Activated CD8-positive, alpha-beta memory T cell treated with anti-CD3 and anti-CD28 coated beads for 1 hour (primary cell): ENCODE measurements at regions not wholly inside any gene's neighbourhood (a gene's known extent, or its start where the extent isn't known, plus 50 kb on each side); places are given as distances from the start of the nearest gene placed in this dataset.

Source experiments
- DNase-seq, 2 donors: peaks; one replicate each; pipeline ENCODE4 v3.0.0-alpha.2; 2020; ENCODE audit warnings: low read depth in 1 of 2; ENCODE audit errors: extremely low read depth in 1 of 2

GRCh38 chr17:36727577-36727976 is 126.2 kb downstream of the MRM1 start:
- no peak for DNase-seq

GRCh38 chr17:36728030-36728991 is 126.9 kb downstream of the MRM1 start:
- DNase-seq: no peak

- no peak for DNase-seq
Observed at GRCh38 chr17:36730095-36730808, 128.9 kb downstream of the MRM1 start.

GRCh38 chr17:36730857-36731490 is 129.6 kb downstream of the MRM1 start:
- no peak for DNase-seq

- DNase-seq: no peak
Observed at GRCh38 chr17:36731811-36732210, 130.4 kb downstream of the MRM1 start.

GRCh38 chr17:36732351-36732750 is 131.0 kb downstream of the MRM1 start:
- no peak for DNase-seq

GRCh38 chr17:36736201-36737156 is 135.1 kb downstream of the MRM1 start:
- DNase-seq: no peak

- DNase-seq: no peak
Observed at GRCh38 chr17:36739208-36739607, 137.8 kb downstream of the MRM1 start.

- no peak for DNase-seq
Observed at GRCh38 chr17:36740157-36740556, 138.8 kb downstream of the MRM1 start.

GRCh38 chr17:36741019-36741902 is 139.9 kb downstream of the MRM1 start:
- DNase-seq: no peak

- DNase-seq: no peak
Observed at GRCh38 chr17:36742267-36743000, 141.1 kb downstream of the MRM1 start.

GRCh38 chr17:36743130-36743529 is 141.7 kb downstream of the MRM1 start:
- DNase-seq: no peak

GRCh38 chr17:36746381-36747053 is 145.1 kb downstream of the MRM1 start:
- no peak for DNase-seq

- DNase-seq: no peak
Observed at GRCh38 chr17:36747861-36748260, 146.5 kb downstream of the MRM1 start.

- no peak for DNase-seq
Observed at GRCh38 chr17:36748272-36748671, 146.9 kb downstream of the MRM1 start.

- DNase-seq: no peak
Observed at GRCh38 chr17:36749493-36749892, 148.1 kb downstream of the MRM1 start.

GRCh38 chr17:36750316-36750885 is 149.0 kb downstream of the MRM1 start:
- DNase-seq: no peak
